AG10803 (cell line): ENCODE measurements at regions not wholly inside any gene's neighbourhood (a gene's known extent, or its start where the extent isn't known, plus 50 kb on each side); places are given as distances from the start of the nearest gene placed in this dataset.
"Not testable (repeated sequence)": the region's sequence is repeated elsewhere in the genome, so short reads cannot be mapped to it uniquely, and the experiment has no call there.

ENCODE experiments used
- DNase-seq: peaks from one replicate; pipeline ENCODE4 v3.0.0; 2010; ENCODE audit warnings: low read depth
- H3K4me3 ChIP-seq: 2 replicates; pipeline ENCODE4 v1.5.1; 2011; ENCODE audit warnings: mild to moderate bottlenecking, low read length, control low read depth
- CTCF ChIP-seq: conservative IDR thresholded peaks from 2 replicates; pipeline ENCODE4 v1.5.1; 2011; ENCODE audit warnings: mild to moderate bottlenecking, low read length, control low read depth, inconsistent platforms

- TF ChIP-seq CTCF: no peak
- no peak overlapping the region for H3K4me3 ChIP-seq
- no peak for DNase-seq
Measured at GRCh38 chr2:209113026-209113425, 310.8 kb upstream of the MAP2 start.

GRCh38 chr2:209114588-209115240 lies 309.1 kb upstream of the MAP2 start:
- H3K4me3 ChIP-seq: no peak overlapping the region
- TF ChIP-seq CTCF: no peak
- no peak for DNase-seq

GRCh38 chr2:209121691-209122090 lies 302.2 kb upstream of the MAP2 start:
- TF ChIP-seq CTCF: no peak
- H3K4me3 ChIP-seq: no peak overlapping the region
- DNase-seq: no peak

GRCh38 chr2:209125291-209125690 lies 298.6 kb upstream of the MAP2 start:
- H3K4me3 ChIP-seq: no peak overlapping the region
- TF ChIP-seq CTCF: no peak

GRCh38 chr2:209138079-209138478 lies 285.8 kb upstream of the MAP2 start:
- no peak for TF ChIP-seq CTCF
- no peak overlapping the region for H3K4me3 ChIP-seq
- no peak for DNase-seq

More at GRCh38 chr2:209125291-209125690, 298.6 kb upstream of the MAP2 start:
- DNase-seq: no peak

GRCh38 chr2:209141142-209141541 lies 282.7 kb upstream of the MAP2 start:
- no peak overlapping the region for H3K4me3 ChIP-seq
- no peak for TF ChIP-seq CTCF
- no peak for DNase-seq

- no peak overlapping the region for H3K4me3 ChIP-seq
- no peak for DNase-seq
- TF ChIP-seq CTCF: no peak
Measured at GRCh38 chr2:209141818-209142217, 282.0 kb upstream of the MAP2 start.

- H3K4me3 ChIP-seq, DNase-seq: not testable (repeated sequence)
Measured at GRCh38 chr2:209145220-209145691, 278.6 kb upstream of the MAP2 start.
